ENCODE measurements at regions not wholly inside any gene's neighbourhood (a gene's known extent, or its start where the extent isn't known, plus 50 kb on each side); places are given as distances from the start of the nearest gene placed in this dataset.

DNA sequence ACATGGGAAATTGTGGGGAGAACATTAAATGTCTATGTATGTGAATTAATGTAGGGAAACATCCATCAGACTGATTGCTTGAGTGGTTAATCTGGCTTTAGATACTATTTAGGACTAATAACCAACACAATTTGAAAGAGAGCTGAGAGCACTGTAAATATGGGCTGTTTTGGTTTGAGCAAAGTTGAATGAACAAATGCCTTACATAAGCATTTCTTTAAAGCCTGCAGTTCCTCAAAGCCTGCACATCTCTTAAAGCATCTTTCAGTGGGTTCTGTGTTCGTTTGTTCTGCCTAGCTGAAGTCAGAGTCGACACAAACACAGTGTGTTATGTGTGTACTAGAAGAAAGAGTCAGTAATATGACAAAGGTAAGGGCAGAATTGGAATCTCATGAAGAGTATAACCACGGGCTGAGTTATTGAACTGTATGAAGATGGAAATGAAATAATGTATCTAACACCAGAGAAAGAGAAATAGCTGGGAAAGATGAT, 350.0 kb downstream of the SIPA1L2 start:
- DNase-seq (ENCODE audit: low spot score): no peak

DNA sequence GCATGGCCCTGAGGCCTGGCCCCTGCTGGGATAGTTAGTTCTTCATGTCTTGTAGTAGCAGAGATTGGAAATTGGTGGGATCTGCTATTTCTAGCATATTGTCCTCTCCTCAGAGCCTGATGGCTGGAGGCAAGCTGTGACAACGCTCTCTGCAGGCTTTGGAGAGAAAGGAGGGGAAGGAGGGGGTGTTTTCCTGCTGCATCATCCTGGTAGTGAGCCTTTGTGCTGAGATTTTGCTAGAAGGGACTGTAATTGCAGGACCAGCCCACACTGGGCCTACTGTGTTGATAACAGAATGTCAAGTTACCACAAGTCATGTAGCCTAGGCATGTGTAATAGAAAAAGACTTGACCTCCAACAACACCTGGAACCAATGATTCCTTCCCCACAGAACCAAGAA, 351.0 kb downstream of the SIPA1L2 start:
- no peak for DNase-seq (ENCODE audit: low spot score)

DNA sequence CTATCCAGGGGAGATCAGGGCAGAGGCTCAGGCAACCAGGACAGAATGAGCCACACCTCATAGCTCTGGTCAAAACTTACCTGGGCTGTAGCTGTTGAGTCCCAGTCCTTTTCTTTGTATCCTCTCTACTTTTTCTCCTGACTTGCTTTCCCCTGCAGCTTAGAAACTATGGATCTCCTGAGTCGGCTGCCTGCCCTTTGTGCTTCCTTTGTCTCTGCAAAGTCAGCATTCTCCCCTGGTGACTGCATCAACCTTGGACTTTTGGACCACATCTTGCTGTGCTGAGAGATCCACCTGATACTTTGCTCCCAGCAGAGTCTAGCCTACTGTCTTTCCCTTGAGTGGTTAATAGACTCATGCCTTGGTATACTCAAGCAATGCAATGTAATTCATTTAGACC, 353.3 kb downstream of the SIPA1L2 start:
- no peak for DNase-seq (ENCODE audit: low spot score)

DNA sequence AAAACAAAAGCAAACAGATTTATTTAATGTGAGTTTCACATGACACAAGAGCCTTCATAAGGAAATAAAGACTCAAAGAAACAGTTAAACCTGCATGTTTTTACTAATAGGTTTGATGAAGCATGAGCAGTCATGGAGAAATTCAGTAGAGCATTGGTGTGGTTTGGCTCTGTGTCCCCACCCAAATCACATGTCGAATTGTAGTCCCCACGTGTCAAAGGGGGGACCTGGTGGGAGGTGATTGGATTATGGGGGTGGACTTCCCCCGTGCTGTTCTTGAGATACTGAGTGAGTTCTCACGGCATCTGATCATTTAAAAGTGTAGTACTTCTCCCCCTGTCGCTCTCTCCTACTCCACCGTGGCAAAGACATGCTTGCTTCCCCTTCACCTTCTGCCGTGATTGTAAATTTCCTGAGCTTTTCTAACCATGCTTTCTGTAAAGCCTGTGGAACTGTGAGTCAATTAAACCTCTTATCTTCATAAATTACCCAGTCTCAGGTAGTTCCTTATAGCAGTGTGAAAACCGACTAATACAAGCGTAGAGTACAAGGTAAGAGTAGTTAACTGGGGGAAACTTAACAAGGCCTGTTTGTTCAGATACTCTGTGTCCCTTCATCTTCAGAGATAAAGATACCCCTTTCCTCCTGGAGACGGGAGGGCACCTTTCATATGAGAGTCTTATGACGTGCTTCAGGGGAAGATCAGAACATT, 354.8 kb downstream of the SIPA1L2 start:
- no peak for DNase-seq (ENCODE audit: low spot score)

DNA sequence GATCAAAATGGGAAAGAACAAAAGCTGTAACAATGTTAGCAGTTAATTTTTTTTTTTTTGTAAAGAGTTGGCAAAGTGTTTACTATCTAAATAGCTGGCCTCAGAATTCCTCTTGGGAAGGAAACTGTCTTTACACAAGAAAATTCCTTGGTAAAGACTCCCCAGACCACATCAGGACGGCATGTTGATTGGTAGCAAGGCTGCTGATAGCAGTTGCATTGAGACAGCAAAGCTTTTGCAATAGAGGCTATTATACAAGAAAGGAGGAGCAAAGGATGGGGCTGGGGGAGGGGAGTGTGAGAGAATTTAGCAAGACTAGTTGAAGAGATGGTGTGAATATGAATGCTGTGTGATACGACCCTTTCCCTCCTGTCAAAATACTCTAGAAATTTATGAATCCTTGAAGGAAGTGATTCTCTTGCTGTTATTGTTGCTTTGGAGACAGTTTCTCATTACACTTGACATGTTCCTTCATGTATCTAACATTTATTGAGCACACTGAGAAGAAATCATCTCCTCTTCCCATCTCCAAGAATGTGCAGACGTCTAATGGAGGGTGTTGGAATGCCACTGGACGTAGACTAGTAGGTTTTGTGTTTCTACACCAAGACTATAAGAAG, 355.6 kb downstream of the SIPA1L2 start:
- no peak for DNase-seq (ENCODE audit: low spot score)

DNA sequence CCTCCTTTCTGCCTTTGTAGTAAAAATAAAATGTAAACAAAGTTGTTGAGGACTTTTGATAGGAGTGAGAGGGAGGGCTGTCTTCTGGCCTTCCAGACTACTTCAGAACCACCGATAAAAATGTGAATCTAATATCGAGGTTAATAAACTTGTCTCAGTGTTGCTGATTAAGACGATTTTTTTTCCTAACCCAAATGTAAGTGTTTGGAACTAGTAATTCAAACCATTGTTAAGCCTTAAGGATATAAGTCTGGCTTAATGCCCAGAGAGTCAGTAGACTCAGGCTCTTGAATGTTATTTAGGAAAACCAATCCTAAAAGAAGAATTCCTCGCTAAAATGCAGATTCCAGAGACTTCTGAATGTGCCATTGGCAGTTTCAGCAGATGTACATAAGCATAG, 356.9 kb downstream of the SIPA1L2 start:
- no peak for DNase-seq (ENCODE audit: low spot score)

DNA sequence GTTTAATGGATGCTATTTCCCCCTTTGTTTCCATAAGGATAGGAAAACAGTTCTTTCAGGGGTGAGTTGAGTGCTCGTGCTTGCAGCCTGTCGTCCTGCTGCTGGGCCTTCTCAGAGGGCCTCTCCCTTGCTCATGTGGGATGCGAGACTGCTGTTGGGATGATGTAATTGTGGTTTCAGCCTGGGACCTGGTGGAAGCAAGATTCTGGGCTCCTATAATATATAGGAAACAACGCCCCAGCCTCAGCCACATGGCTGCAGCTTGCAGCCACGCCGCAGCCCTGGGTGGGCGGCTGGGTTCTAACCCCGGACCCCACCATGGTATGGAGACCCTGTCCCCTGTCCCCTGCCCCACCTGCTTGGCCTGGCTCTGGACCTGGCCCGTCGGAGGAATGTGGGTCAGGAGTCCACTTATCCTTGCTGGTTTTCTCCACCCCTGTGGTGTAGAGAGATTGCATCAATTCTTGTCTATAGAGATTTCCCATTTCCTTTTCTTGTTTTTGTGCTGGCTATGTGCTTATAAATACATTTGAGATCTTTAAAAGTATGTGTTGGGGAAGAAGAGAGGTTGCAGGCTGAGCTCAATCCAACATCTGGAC, 357.8 kb downstream of the SIPA1L2 start:
- no peak for DNase-seq (ENCODE audit: low spot score)

DNA sequence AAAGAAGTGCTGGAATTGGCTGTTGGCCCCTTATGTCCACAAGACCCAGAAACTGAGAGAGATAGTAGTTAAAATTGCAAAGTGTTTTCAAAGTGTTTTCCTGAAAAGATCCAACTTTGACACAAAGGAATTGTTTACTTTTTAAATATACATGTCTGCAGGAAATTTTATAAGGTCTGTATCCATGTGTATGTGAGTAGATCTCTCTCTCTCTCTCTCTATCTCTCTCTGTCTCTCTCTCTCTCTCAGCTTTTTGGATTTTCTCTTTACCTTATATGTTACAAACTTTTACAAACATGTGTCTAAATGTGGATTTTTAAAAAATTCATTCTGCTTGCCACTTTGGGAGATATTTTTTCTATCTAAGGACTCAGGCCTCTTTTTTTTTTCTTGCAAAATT, 358.6 kb downstream of the SIPA1L2 start:
- DNase-seq (ENCODE audit: low spot score): no peak

DNA sequence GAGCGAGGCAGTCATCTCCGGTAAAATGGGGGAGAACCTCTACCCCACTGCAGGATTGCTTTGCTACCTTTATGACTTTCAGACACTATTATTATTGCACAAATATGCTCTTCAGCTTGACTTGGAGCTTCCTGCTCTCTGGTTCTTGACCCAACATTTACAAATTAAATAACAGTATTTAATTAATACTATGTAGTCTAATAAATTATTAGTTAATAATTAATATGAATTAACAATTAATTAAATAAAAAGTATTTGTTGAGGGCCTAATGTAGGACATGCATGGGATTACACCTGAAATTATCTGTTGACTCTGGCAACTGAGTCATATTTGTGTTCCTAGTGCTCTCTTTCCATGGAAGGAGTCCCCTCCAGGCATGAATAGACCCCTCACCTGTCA, 359.9 kb downstream of the SIPA1L2 start:
- no peak for DNase-seq (ENCODE audit: low spot score)

DNA sequence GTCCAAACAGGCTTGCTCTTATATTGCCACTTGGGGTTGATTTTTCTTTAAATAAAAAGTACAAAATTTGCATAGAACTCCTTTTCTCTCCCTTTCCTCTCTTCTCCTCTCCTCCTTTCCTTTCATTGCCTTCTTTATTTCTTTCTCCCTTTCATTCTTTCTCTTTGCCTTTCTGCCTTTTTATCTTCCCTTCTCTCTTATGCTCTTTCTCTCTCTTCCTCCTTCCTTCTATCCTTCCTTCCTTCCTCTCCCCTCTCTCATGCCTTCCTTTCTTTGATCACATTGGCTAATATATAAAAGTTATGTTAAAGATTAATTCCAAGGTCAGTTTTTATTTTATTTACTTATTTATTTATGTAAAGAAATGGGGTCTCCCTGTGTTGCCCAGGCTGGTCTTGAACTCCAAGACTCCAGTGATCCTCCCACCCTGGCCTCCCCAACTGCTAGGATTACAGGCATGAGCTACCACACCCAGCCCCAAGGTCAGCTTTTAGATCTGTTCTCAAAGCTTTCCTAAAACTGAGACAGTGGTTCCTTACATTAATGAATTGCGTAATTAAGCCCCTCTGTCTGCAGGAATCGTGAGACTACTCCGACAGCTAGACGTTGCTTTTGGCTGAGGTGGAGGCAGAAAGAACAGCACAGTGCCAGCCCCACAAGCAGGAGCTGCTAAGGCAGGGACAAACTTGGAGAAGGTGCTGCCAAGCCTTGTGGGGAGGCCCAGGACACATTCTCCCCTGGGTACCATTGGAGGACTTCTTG, 361.9 kb downstream of the SIPA1L2 start:
- DNase-seq (ENCODE audit: low spot score): no peak

DNA sequence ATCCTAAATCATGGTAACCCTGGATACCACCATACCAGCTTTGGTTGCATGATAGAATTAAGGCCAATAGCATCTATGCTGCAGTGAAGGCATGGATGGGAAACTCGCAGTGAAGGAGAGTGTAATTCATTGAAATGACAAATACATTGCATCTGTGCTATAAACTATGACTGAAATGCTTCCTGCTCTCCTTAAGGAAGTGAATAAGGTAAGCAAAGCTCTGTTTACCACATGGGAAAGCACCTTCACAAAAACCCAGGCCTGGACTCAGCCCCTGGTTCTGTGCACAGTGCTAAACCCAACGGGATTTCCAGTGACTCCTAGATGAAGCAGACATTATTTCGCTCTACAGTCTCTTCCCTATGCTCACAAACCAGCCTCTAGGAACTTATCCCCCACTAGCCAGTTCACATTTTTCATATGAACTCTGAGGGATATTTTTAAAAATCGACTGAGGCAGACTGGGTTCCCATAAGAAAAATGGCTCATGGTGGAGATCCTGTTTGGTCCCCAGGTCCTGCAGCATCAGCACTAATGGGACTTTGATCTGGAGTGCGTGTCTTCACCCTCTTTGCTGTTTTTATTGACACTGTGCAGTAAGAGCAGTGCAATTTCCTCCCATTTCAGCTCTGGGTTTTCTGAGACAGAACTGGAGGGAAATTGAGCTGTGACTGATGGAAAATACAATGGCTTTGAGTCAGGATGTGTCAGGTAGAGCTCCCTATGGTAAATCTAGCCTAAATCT, 362.7 kb downstream of the SIPA1L2 start:
- DNase-seq (ENCODE audit: low spot score): no peak

DNA sequence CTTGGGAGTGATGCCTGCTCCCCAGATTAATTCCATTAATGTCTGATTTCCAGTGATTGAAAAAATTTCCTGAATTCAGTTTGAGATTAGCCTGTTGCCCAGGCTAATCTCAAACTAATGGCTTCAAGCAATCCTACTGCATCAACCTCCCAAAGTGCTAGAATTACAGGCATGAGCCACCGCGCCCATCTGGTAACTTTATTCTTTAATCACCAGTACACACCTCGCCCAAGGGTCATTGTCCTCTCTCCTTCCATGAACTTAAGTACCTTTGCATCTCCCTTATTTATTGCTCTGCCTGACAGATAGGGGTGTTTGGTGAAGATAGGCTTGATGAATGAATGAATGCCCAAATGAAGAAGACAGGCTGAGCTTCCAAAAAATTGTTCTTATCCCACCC, 366.5 kb downstream of the SIPA1L2 start:
- DNase-seq (ENCODE audit: low spot score): no peak

DNA sequence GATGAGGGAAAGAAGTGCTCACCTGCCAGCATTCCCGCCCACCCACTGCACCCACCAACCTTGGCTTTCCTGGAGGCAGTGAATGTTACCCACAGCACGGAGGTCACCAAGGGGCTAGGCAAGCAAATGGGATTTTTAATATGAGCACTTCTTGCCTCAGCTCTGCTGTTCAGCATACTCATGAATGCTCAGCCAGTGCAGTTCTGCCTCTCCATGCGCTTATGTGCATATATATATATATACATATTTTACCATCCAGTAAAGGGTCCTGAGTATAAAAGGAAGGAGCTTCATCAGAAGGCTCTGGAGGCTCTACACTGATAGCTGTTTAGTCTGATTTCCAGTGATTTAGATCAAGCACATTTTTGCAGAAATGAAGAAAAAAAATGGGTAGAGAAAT, 366.9 kb downstream of the SIPA1L2 start:
- DNase-seq (ENCODE audit: low spot score): no peak

DNA sequence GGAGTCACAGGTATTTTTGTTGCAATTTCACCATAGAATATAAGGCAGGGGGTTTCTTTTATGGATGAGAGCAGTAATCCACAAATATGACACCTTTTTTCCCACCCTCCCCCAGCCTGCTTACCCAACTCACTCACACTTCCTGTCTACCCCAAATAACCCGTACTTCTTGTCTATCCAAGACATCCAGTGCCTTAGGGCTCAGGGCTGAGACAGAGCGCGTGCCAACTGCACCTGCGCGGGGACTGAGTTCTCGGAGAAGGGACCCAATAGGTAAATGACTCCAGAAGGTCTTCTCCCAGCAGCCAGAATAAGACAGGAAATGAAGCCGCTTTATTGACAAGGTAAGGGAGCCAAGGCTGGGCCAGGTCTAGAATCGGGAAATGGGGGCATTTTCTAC, 369.1 kb downstream of the SIPA1L2 start:
- no peak for DNase-seq (ENCODE audit: low spot score)

DNA sequence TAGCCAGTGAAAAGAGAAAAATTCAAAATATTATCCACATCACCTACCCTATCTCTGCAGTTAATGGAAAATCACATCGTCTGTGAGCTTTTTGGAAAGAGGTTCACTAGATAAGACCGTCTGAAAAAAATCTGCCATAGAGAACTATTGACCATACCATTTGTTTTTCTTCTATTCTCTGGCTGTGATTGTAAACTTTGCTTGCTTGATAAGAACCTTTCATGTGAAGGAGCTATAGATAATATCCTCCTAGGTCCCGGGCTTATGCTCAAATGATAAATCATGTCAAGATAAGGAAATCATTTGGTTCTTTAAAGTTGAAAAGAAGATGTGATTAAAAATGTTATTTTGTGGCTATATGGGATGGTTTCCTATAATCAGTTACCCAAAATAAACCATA, 369.9 kb downstream of the SIPA1L2 start:
- DNase-seq (ENCODE audit: low spot score): no peak

DNA sequence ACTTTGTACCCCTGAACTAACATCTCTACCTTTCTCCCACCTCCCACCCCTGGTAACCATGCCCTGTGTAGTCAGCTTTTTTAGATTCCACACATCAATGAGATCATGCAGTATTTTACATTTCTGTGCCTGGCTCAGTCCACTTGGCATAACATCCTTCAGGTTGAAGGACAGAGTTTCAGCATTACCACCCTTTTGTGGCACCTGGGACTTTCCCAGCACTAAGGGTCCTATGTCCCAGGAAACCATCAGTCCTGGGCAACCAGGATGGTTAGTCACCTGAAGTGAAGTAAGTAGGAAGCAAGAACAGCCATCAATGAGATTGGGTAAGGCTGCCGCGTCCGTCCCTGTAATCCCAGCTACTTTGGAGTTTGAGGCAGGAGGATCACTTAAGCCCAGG, 370.6 kb downstream of the SIPA1L2 start:
- no peak for DNase-seq (ENCODE audit: low spot score)

DNA sequence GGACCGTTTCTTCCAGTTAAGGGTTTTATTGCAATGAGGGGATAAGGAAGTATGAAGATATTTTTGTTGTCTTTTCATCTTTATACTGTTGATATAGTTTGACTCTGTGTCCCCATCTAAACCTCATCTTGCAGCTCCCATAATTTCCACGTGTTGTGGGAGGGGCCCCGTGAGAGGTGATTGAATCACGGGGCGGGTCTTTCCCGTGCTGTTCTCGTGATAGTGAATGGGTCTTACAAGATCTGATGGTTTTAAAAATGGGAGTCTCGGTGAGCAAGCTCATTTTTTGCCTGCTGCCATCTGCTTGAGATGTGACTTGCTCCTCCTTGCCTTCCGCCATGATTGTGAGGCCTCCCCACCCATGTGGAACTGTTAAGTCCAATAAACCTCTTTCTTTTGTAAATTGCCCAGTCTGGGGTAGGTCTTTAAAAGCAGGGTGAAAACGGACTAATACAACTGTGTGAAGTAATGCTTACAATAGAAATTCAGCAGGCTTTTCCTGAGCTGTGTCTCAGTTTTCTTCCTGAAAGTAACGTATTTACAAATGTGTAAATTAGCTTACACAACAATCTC, 377.3 kb downstream of the SIPA1L2 start:
- DNase-seq (ENCODE audit: low spot score): no peak

DNA sequence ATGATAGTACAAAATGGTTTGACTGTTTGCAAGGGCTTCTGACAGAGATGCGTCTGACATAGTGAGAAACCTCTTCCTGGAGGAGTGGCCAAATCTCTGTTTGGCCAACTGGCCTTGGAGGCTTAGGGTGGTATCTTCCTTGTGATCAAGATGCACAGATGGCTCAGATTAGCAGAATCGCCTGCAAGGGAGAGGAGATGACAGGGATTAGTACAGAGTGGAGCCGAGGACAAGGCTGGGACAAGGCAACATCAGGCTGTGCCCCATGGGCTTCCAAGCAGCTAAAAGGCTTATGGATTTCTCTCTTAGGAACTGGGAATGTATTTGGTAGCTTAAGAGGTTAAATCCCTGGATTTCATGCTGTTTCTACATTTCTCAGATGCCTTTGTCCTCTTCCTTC, 379.1 kb downstream of the SIPA1L2 start:
- DNase-seq (ENCODE audit: low spot score): no peak

DNA sequence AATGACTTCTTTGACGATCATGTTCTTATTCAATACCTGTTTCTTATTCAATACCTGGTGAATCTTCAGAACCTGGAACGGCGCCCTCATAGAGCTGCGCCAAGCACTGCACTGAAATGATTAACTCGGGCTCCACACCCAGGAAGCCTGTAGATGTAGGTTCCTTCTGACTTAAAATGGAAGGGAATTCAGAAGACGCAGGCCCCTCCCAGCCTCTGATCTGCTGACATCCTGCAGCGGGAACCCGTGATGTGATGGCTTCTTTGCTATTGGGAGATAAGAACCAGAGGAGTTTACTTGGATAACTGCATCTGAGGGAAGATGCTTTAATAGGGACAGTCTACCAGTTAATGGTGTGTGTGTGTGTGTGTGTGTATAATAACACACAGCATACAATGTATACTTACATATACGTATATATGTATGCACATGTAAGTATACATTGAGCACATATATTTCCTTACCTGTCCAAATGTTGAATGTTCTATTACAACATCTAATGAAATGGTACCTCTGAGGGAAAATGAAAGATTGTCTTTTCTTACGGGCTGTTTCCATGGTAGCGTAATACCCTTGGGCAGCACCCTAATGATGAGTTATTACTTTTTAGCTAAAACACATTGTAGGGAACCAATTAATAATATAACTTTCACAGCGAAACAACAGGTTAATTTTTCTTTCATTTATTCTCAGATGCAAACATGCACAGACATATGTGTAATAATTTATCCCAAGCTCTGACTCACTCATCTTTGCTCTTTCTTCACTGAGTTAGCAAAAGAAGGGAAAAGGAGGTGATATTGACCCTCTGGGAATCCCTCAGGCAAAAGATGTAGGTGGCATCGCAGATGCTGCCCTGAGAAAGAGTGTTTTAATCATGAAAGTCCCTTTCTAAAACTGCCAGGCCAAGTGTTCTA, 379.8 kb downstream of the SIPA1L2 start:
- DNase-seq (ENCODE audit: low spot score): no peak

DNA sequence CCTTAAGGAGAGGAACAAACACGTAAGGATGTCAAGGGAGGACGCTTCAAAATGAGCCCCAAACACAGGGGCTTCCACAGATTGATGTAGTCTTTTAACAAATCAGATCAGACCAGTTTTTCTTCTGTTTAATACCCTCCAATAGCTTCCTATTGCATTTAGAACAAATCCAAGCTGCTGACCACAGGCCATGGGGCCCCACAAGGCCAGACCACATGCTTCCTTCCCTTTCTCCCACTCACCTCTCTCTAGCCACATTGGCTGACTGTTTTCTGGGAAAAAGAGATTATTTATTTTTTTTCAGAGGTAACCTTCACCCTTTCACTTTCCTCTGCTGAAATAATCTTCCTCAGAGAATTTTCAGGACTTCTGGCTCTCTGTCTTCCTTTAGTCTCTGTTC, 380.6 kb downstream of the SIPA1L2 start:
- DNase-seq (ENCODE audit: low spot score): no peak

Data from COLO829 (cell line).